ENCODE measurements at regions not wholly inside any gene's neighbourhood (a gene's known extent, or its start where the extent isn't known, plus 50 kb on each side); places are given as distances from the start of the nearest gene placed in this dataset.

DNA sequence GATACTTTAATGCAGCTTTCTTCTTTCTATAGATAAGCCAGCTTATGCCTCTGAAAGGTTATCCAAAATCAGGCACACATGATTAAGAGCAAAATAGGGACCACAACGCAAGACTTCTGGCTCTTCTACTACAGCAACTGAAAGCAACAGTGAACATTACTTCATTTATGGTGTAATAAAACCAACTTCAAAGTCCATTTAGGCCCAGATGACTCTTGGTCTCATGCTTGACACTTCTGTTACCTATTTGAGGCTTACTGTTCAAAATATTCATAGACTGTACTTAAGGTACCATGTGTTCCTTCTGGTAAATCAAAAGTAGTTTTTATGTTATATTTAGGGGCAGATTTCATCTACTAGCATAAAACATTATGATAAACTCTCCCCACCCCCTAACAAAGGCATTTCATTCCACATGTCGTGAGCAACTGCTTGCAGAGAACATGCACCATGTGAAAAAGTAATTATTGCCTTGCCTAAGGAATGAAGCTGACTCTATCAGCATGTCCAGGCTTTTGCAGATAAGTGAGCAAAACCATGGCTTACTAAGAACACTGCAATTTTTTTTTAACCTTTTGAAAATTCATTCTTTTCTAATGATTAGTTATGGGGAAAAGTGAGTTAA lies 154.9 kb upstream of the ITGB1 start:
- BruUV-seq (replicated peaks): no TSS peak
- no peak for DNase-seq (ENCODE audit: unreplicated experiment)
- TF ChIP-seq, protein P1, sequence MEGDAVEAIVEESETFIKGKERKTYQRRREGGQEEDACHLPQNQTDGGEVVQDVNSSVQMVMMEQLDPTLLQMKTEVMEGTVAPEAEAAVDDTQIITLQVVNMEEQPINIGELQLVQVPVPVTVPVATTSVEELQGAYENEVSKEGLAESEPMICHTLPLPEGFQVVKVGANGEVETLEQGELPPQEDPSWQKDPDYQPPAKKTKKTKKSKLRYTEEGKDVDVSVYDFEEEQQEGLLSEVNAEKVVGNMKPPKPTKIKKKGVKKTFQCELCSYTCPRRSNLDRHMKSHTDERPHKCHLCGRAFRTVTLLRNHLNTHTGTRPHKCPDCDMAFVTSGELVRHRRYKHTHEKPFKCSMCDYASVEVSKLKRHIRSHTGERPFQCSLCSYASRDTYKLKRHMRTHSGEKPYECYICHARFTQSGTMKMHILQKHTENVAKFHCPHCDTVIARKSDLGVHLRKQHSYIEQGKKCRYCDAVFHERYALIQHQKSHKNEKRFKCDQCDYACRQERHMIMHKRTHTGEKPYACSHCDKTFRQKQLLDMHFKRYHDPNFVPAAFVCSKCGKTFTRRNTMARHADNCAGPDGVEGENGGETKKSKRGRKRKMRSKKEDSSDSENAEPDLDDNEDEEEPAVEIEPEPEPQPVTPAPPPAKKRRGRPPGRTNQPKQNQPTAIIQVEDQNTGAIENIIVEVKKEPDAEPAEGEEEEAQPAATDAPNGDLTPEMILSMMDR (IDR thresholded peaks at IDR 0.05; ENCODE audit: unreplicated experiment): no peak
- Mint-ChIP-seq H3K27ac (ENCODE audit: low read depth, unreplicated experiment) (no peak overlapping the region), H3K9me3 (ENCODE audit: unreplicated experiment) (no peaks in the 10 kb centered on the region), H3K4me1 (ENCODE audit: insufficient read depth, unreplicated experiment) (peaks cover 24% of the 10 kb centered on the region), H3K36me3 (ENCODE audit: insufficient read depth, unreplicated experiment) (no peaks in the 10 kb centered on the region), H3K27me3 (ENCODE audit: insufficient read depth, unreplicated experiment) (no peaks in the 10 kb centered on the region), H3K4me3 (ENCODE audit: unreplicated experiment) (no peak overlapping the region)
- ChIA-PET POLR2A (interaction anchor here (4.9 kb wide), 1 partner anchor 9 kb away, joined by 19 read pairs; no protein-coding TSS in a partner anchor), CTCF (interaction anchor here (1.8 kb wide), 1 partner anchor 103 kb away, joined by 5 read pairs; no protein-coding TSS in a partner anchor)
- intact Hi-C loops (cut with micrococcal nuclease): no loop called here

DNA sequence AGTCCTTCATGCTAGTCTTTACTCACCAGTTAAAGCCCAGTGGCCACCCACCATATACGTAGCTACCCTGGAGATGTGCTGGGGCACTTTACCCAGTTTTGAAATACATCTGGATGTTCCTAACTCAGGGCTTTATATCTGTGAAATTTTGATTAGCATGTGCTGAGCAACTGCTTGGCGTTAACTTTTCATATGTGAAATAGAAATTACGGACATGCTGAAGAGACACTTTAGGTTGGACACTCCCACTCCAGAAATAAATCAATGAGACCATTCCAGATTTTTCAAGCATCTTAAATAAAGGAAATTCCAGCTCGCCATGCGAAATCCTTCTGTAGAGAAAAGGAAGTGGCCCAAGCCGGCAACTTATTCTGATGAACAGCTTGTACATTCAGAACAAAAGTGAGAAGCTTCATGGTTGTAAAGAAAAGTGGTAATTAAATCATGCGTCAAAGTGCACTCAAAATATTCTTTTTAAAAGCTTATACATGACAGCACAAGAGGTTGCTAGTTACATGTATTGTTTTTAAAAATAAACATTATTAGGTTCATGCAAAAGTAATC lies 153.5 kb upstream of the ITGB1 start:
- no peak for DNase-seq (ENCODE audit: unreplicated experiment)
- ChIA-PET POLR2A (interaction anchor here (4.9 kb wide), 1 partner anchor 8 kb away, joined by 19 read pairs; no protein-coding TSS in a partner anchor), CTCF (interaction anchor here (0.6 to 0.7 kb wide), 2 partner anchors 25 to 57 kb away, joined by 3 read pairs; no protein-coding TSS in a partner anchor)
- no peak overlapping the region for H3K27ac Mint-ChIP-seq (ENCODE audit: low read depth, unreplicated experiment)
- peaks cover 24% of the 10 kb centered on the region for H3K4me1 Mint-ChIP-seq (ENCODE audit: insufficient read depth, unreplicated experiment)
- BruUV-seq (replicated peaks): no TSS peak
- TF ChIP-seq, protein P1 (IDR thresholded peaks at IDR 0.05; ENCODE audit: unreplicated experiment): no peak
- intact Hi-C loops (cut with micrococcal nuclease): no loop called here
- no peaks in the 10 kb centered on the region for H3K36me3 Mint-ChIP-seq (ENCODE audit: insufficient read depth, unreplicated experiment)
- H3K27me3 Mint-ChIP-seq (ENCODE audit: insufficient read depth, unreplicated experiment): no peaks in the 10 kb centered on the region
- no peaks in the 10 kb centered on the region for H3K9me3 Mint-ChIP-seq (ENCODE audit: unreplicated experiment)
- no peak overlapping the region for H3K4me3 Mint-ChIP-seq (ENCODE audit: unreplicated experiment)

DNA sequence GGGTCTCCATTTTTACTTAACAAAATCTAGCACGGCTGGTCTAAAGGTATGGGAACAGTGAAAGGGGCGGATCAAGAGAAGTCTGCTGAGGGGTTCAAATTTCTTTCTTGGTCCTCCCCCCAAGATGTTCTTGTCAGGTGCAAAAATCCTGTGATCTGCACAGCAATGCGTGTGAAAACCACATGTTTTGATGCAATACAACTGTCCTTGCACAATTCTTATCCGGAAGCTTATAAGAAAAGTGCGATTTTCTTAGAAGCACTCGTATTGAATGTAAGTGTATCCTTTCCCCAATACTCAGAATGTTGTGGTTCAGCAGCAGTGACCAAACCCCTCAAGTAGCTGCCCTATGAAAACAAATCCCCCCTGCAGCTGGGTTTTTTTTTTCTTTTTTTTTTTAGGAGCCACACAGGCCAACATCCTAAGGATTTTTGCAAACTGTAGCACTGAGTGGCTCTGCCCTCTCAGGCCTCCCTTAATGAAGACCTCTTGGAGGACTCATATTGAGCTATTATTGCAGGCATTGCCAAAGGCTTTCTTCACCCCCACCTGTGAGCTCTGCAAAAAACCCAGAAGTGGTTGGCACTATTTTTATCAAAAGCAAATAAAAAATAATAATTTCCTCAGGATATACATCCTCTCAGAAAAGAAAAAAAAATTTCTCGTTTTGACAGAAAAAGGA lies 151.9 kb upstream of the ITGB1 start:
- intact Hi-C loops (cut with micrococcal nuclease): no loop called here
- BruUV-seq (replicated peaks): no TSS peak
- no peak overlapping the region for H3K4me3 Mint-ChIP-seq (ENCODE audit: unreplicated experiment)
- H3K9me3 Mint-ChIP-seq (ENCODE audit: unreplicated experiment): no peaks in the 10 kb centered on the region
- ChIA-PET POLR2A (interaction anchor here (0.7 kb wide), 1 partner anchor 12 kb away, joined by 4 read pairs; no protein-coding TSS in a partner anchor), CTCF (interaction anchor here (0.6 kb wide), 1 partner anchor 88 kb away, joined by 6 read pairs; no protein-coding TSS in a partner anchor)
- H3K36me3 Mint-ChIP-seq (ENCODE audit: insufficient read depth, unreplicated experiment): no peaks in the 10 kb centered on the region
- no peaks in the 10 kb centered on the region for H3K27me3 Mint-ChIP-seq (ENCODE audit: insufficient read depth, unreplicated experiment)
- TF ChIP-seq, protein P1 (IDR thresholded peaks at IDR 0.05; ENCODE audit: unreplicated experiment): no peak
- H3K4me1 Mint-ChIP-seq (ENCODE audit: insufficient read depth, unreplicated experiment): peaks cover 17% of the 10 kb centered on the region
- no peak for DNase-seq (ENCODE audit: unreplicated experiment)
- H3K27ac Mint-ChIP-seq (ENCODE audit: low read depth, unreplicated experiment): no peak overlapping the region

GRCh38 chr10:33109384-33109783 lies 151.4 kb upstream of the ITGB1 start:
- Mint-ChIP-seq H3K4me1 (ENCODE audit: insufficient read depth, unreplicated experiment) (peaks cover 13% of the 10 kb centered on the region), H3K9me3 (ENCODE audit: unreplicated experiment) (no peaks in the 10 kb centered on the region), H3K36me3 (ENCODE audit: insufficient read depth, unreplicated experiment) (no peaks in the 10 kb centered on the region), H3K27me3 (ENCODE audit: insufficient read depth, unreplicated experiment) (no peaks in the 10 kb centered on the region), H3K27ac (ENCODE audit: low read depth, unreplicated experiment) (no peak overlapping the region), H3K4me3 (ENCODE audit: unreplicated experiment) (no peak overlapping the region)
- intact Hi-C loops (cut with micrococcal nuclease): no loop called here
- ChIA-PET POLR2A (no interaction called here), CTCF (no interaction called here)
- no TSS peak for BruUV-seq (replicated peaks)
- DNase-seq (ENCODE audit: unreplicated experiment): no peak
- TF ChIP-seq, protein P1 (IDR thresholded peaks at IDR 0.05; ENCODE audit: unreplicated experiment): no peak

Data from MCF 10A (cell line).